GM19240 (cell line): ENCODE measurements at regions not wholly inside any gene's neighbourhood (a gene's known extent, or its start where the extent isn't known, plus 50 kb on each side); places are given as distances from the start of the nearest gene placed in this dataset.
"Not testable (repeated sequence)": the region's sequence is repeated elsewhere in the genome, so short reads cannot be mapped to it uniquely, and the experiment has no call there.

Experiments
- DNase-seq: peaks from one replicate; pipeline ENCODE4 v3.0.0; 2011; ENCODE audit warnings: low spot score; ENCODE audit not compliant: insufficient read length

DNA sequence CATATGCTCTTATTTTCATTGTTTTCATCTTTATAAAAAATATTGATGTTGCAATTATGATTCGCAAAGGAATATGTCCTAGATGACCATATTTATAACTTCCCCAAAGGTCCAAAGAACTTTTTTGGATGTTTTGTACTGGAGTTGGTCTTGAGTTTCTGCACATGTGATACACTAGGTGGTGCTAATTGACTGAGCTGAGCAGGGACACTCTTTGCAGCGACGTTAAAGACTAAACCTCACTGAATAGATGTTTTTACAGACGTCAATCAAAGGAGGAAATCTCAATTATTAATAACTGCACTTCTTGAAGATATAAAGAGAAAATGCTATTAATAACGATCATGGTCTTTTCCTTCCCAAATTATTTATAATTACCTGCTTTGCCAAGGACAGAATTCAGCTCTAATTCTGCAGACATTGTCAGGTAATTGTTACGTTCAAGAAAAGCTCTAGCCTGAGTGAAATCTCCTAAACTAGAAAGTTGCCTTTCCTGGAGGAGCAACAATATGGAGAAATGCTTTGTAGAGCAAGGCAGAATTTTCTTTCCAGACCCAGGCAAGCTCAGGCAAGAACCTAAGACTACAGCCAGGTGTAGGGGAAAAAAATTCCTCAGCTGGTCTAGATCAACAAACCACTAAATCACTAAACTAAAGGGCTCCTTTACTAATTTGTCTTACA, 119.3 kb upstream of the RBBP8 start:
- no peak for DNase-seq

DNA sequence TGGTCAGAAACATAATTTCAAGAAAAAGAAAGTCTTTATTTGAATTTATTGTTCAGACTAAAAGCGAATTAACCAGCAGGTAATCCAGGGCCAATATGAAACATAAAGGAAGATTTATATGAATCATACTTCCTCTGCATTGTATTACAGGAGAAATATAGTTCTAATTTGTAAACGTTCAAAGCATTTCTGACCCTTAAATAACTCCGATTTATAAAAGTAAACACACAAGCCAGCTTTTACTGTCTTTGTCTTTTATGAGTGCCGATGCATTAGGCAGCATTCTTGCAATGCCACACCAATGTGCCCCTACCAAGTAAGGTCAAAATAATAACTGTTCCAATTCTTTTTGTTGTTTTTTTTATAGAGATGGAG, 118.8 kb upstream of the RBBP8 start:
- no peak for DNase-seq

DNA sequence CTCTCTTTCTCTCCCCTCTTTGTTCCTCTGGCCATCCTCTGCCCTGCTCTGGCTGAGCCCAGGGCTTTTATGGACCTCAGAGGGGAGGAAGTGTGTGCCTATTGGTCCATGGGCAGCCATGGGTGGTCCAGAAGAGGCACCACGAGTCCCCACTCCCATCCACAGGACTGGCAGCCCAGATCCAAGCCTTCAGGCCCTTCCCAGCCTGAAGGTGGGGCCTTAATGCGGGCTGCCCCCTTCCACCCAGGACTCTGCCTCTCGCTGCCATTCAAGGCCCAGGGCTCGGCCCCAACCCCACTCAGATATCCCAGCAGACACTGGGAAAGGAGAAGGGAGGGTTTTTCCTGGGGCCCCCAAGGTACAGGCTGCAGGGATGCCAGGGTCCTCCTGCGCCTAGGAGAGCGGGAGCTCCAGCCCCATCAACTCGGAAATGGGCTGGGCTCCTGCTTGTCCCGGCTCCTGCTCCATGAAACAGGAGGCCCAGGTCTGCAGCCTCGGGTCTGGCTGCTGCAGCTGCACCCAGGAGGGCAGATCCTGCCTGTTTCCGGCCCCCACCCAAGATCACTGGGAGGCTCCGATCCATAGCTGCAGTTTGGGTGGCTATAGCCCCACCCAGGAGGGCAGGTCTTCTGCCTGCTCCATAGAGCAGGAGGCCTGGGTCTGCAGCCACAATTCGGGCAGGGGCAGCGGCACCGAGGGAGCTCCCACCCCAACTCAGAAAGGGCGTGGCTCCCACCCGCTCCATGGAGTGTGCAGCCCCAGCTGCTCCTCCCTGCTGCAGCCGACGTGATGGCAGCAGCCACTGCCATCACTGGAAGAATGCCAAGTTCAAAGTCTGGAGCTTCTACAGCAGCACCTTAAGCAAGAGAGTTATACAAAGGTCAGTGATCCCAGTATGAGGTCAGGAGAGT, 116.6 kb upstream of the RBBP8 start:
- no peak for DNase-seq

DNA sequence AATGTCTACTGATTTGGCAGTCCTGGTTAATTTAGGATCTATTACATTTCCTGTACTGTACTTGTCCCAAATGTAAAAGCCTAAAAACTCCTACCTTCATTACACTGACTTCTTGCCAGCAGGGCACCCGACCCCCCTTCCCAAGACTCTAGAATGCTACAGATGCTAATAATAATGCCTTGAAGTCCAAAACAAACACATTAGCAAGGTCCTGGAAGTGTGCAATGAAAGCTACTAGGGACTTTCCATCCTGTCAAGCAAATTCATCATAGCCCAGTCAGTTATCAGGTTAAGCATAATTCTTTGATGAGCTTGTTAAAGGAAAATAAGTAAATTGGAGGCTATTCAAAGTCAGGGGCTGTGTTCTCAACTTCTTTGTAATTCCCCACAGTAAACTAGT, 115.3 kb upstream of the RBBP8 start:
- DNase-seq, result no peak

DNA sequence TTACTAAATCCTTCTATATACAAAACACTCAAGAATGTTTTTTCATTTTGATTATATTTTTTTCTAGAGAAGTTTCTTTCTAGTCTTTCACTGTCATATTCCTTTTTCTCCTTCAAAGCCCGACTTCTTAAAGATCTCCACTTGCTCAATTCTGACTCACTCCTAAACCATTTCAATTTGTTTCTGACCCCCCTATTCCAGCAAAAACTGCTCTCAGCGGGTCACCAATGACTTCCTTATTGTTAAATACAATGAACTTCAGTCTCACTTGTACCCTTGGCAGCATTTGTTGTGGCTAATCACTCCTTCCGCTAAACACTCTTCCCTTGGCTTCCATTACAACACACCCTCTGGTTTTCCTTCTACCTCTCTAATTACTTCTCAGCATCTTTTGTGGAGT, 111.1 kb upstream of the RBBP8 start:
- DNase-seq, result no peak

DNA sequence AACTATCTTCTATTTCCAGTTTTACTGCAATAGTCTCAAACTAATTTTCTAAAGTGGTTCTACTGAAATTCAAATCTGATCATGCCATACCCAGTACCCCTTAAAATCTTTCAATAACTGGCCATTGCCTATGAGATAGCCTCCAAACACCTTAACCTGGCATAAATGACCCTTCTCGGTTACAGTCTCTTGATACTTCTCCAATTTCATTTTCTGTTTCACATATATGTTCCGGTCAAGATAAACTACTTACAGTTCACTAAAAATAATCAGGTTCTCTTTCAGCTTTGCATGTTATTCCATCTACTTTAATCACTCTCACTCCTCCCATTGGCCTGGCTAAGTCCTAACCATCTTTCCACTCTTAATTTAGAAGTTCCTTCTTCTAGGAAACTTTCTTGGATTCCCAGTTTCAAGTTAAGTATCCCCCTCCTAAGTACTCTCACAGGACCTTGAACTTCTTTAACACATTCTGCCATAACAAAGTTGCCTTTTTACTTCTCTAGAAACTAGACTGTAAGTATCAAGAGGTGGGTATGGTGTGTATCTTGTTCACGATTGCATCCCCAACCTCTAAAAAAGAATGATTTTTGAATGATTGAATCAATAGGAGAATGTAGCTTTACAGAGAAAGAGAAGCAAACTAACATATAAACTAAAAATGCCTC, 110.2 kb upstream of the RBBP8 start:
- peak; percentile 11 for DNase-seq

DNA sequence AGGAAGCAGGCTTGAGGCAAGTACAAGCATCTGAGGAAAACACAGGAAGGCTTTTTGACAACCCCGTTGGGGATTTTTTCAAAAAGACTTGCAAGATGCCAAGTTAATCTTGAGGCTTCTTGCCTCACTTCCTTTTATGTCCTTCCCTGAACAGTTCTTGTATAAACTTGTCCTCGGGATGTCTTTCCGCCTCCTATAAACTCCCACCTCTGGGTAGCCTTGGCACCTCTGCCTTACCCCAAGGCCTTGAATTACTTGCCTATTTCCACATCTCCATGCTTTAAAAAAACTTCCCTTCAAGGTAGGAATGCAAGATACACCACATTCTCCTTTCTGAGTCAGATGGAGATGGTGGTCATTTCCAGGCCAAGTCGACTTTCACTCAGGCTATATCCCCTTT, 106.4 kb upstream of the RBBP8 start:
- no peak for DNase-seq

DNA sequence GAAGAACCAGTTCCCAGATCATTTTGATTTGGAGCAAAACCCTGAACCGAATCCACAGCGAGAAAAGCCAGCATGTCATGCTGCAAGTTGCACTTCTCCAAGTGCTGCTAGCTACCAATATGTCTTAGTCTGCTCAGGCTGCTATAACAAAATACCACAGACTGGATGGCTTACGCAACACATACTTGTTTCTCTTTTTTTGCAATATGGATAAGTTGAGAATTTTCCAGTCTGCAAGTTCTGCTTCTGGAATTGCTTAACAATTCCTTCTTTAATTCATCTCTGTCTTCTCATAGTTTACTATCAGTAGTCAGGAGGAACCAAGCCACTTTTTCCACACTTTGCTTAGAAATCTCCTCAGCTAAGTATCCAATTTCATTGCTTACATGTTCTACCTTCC, 105.9 kb upstream of the RBBP8 start:
- DNase-seq, result no peak

DNA sequence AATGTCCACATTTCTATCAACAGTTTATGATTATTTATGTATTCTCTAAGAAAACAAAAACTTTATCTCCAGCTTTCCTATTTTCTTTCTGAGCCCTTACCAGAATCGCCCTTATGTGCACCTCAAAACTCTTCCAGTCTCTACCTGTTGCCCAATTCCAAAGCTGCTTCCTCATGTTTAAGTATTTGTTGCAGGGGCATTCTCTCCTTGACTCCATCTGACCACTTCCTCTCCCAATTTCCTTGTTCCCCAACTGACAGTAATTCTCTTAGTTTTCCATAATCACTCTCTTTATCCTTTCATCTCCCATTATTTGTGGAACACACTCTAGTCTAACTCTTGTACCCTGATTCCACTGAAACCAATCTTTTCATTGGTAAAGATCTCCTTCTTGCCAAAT, 105.4 kb upstream of the RBBP8 start:
- no peak for DNase-seq

DNA sequence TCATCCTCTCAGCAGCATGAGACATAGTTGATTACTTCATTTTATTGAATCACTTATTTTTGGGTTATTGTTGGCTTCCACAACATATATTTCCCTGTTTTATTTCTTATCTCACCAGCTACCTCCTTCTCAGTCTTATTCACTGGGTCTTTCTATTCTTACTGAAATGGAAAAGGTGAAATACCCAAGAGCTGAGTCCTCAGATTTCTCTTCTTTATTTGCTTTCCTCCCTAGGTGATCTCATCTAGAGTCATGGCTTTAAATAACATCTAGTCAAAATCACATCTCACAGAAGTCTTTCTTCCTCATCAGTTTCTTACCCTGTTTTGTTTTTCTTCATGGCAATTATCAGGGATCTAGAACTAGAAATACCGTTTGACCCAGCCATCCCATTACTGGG, 105.0 kb upstream of the RBBP8 start:
- DNase-seq, result no peak

DNA sequence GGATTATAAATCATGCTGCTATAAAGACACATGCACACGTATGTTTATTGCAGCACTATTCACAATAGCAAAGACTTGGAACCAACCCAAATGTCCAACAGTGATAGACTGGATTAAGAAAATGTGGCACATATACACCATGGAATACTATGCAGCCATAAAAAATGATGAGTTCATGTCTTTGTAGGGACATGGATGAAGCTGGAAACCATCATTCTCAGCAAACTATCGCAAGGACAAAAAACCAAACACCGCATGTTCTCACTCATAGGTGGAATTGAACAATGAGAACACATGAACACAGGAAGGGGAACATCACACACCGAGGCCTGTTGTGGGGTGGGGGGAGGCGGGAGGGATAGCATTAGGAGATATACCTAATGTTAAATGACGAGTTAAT, 104.5 kb upstream of the RBBP8 start:
- not testable (repeated sequence) for DNase-seq

DNA sequence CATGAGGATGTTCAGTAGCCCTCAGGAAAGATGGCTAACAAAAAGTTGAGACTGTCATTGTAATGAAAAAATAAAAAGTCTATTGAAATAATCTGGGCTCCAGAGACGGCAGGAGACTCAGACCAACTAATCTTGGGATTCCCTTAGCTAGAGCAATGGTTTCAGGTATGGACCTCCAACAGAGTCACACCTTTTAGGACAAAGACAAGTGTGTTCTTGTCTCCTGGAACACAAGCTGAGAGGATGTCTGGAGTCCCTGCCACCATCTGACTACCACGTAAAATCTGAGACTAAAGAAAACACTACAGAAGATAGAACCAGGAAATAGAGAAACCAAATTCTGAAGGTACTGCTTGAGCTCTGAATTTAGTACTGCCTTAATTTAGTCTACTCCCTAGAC, 103.3 kb upstream of the RBBP8 start:
- DNase-seq, result no peak

DNA sequence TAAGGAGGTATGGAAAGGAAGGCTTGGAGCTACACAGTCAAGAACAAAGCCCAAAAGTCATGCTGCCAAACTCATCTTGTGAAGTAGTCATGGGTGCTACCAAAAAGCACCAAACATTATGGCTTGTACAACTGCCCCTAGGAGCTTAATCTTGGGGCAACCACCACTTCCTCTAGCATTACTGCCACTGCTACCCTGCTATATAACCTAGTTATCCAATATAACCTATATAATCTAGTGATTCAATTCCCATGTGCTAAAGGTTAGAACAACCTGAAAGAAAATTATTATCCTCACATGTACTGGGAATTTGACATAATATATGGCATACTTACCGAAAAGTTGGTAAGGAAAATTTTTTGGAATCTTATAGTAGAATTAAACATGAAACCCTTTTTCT, 102.6 kb upstream of the RBBP8 start:
- DNase-seq, result no peak

DNA sequence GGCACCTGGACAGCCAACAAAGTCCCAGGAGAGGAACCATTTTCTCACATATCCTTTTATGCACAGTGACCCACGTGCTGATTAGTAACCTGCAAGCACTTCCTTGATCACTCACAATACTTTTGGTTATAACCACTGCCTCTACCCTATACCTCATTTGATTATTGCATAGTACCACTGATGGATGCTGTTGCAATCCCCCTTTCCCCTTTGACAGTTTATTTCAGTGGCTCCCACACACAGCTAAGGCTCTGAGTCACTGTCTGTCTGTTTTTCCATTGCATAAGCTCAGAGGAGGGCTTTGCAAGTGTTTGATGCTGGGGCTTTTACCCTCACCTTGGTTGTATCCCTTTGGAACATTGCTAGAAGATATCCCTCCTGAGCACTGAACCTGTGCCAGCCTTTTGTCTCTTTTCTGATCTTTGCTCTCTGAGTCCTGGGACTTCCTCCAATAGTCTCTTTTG, 101.7 kb upstream of the RBBP8 start:
- DNase-seq, result no peak

DNA sequence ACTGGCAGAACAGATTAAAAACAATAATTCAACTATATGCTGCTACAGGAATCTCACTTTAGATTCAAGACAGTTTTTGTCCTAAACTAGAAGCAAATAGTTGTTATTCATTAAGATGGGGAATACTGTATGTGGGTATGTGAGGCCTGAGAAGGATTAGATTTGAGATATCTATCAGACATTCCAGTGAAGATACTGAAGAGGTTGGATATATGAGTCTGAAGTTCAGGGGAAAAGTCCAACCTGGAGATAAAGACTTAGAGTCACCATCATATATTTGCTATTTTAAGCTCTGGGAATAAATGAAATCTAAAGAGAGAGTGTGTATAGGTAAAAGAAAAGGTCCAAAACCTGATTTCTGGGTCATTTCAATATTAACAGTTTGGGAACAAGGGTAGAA, 96.2 kb upstream of the RBBP8 start:
- no peak for DNase-seq

DNA sequence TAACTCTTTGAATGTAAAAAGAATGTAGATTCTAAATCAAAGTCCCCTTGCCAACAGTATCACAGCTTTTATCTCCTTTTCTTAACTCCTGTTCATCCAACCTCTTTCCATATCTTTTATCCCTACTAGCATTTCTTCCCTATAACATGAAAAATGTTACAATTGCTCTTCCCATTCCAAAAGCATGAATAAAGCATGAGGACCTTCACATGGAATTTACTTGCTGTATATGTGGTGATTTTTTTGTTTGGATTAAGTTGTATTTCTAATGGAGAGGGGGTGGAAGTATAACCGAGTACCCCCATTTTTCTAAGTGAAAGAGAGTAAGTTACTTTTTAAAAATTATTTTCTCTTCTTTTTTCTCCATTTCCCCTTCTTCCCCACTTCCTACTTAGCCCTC, 94.9 kb upstream of the RBBP8 start:
- no peak for DNase-seq

DNA sequence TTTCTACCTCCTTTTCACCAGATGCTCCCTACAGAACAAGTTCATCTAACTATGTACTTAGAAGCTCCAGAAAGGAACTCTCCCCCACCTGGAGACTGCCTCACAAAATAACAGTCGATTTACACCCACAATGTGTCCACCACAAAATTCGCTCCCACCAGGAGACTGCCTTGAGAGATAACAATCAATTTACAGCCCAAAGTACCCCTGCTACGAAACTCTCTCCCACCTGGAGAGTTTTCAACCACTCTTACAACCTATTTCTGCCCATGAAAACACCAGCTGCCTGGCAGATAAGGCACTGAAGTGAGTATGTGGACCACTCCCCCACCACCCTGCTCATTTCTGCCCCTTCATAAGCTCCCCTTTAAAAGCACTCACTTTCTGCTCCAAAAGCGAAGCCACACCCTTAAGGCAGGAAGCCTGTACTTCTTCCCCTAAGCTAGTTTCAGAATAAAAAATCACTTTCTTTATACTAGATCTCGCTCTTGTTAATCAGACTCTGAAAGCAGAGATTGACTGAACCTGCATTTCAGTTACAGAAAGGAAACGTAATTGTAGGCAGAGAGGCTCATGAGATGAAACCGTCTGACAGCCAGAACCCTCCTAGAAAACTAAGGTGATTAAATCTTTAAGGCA, 94.4 kb upstream of the RBBP8 start:
- DNase-seq, result no peak

DNA sequence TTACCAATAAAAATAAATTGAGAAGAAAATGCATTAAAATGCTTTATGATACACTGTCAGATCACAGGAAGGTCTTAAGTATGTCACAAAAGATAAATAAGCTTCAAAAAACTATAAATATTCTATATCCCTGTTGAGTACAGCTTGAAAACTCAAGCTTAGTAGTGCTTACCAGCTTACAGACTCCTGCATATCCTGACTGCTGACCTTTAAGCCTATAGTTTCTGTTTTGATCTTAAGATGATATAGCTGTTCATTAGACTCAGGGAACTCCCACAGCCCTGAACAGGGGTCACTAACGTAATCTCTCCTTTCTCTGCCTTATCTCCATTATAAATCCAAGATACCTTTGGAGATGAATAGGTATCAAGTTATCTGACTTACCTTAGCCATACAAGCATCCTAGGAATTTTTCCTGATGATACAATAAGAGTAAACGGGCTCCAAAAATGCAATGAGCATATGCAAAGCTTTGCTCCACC, 93.7 kb upstream of the RBBP8 start:
- DNase-seq, result no peak

DNA sequence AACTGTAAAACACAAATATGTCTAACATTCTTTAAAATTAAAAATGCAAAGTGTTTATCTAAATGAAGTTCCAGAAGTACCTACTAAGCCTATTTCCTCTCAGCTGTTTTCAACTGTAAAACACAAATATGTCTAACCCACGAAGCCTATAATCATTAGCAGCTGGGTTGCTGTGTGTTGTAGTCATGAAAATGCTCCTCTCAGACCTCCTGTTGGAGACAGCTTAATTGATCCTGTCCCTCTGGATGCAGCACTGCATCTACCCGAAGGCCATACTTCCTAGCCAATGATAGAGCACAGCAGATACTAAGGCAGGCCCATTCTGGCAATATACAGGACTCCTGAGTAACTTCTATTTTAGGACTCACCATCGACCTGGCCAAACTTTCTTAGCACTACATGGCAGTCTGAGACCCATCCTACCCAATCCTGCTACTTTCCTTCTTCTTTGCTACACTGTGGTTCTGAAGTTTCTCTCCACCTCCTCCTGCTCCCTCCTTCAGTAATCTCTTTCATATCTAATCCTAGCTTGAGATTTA, 92.5 kb upstream of the RBBP8 start:
- DNase-seq, result no peak

DNA sequence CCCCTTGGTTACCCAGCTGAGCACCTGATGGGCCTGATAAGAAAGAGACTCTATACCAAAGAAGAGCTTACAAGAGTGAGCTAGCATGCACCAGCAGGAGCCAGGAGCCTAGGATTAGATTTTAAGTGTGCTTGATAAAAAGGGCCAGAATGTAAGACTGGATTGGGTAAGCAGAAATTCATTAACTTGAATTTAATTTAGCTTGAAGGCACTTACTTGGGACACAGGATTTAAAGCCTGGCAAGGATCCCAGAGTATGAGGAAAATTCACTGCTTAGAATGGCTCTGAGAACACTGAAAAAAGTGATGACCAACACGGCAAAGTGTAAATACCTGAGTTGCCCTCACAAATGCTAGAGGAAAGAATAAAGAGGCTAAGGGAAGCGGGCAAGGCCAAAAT, 91.3 kb upstream of the RBBP8 start:
- no peak for DNase-seq

DNA sequence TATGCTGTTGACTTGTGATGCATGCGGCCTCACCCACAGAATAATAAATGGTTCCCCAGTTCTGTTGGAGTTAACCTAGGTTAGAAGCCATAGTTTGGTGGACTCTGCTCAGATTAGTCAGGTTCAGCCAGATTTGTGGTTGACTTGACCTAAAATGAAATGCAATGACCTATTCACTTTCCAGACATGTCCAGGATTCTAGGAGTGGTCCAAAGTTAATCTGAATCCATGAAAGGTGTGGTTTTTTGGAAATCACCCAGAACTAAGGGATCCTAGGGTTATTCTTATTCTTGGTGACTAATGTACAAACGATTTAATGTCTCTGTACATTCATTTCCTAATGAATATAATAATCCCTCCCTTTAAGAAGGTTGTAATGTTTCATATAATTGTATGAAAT, 88.9 kb upstream of the RBBP8 start:
- no peak for DNase-seq
